NCI-H524 (cell line): ENCODE measurements at regions not wholly inside any gene's neighbourhood (a gene's known extent, or its start where the extent isn't known, plus 50 kb on each side); places are given as distances from the start of the nearest gene placed in this dataset.

Experiments used
- DNase-seq, 2 experiments: peaks; one replicate each; lab custom pipeline; 2025; lab: John Stamatoyannopoulos, UW

GRCh38 chr6:141313986-141314385 lies 818.7 kb upstream of the GJE1 start:
- DNase-seq, result peak; percentile 93 to 99

GRCh38 chr6:141309295-141309694 lies 823.4 kb upstream of the GJE1 start:
- DNase-seq, result peak; percentile 46 to 78

- DNase-seq, result no peak
Observed at GRCh38 chr6:141307309-141307998, 825.3 kb upstream of the GJE1 start.

GRCh38 chr6:141303907-141304306 lies 828.8 kb upstream of the GJE1 start:
- DNase-seq, result no peak

GRCh38 chr6:141301779-141302178 lies 830.9 kb upstream of the GJE1 start:
- no peak for DNase-seq

- peak in 1 of 2 experiments; percentile 15 for DNase-seq
Observed at GRCh38 chr6:141290941-141291721, 841.6 kb upstream of the GJE1 start.

GRCh38 chr6:141288947-141289346 lies 843.8 kb upstream of the GJE1 start:
- DNase-seq, result no peak

- DNase-seq, result no peak
Observed at GRCh38 chr6:141282263-141282662, 850.5 kb upstream of the GJE1 start.

- no peak for DNase-seq
Observed at GRCh38 chr6:141269684-141270083, 863.0 kb upstream of the GJE1 start.

- no peak for DNase-seq
Observed at GRCh38 chr6:141267420-141267819, 865.3 kb upstream of the GJE1 start.

- DNase-seq, result no peak
Observed at GRCh38 chr6:141265756-141266623, 866.7 kb upstream of the GJE1 start.

GRCh38 chr6:141264101-141264500 lies 868.6 kb upstream of the GJE1 start:
- no peak for DNase-seq

GRCh38 chr6:141261672-141262060 lies 871.1 kb upstream of the GJE1 start:
- no peak for DNase-seq

- no peak for DNase-seq
Observed at GRCh38 chr6:141261016-141261671, 871.6 kb upstream of the GJE1 start.

- DNase-seq, result no peak
Observed at GRCh38 chr6:141260627-141261015, 872.1 kb upstream of the GJE1 start.

GRCh38 chr6:141259807-141260206 lies 872.9 kb upstream of the GJE1 start:
- no peak for DNase-seq

GRCh38 chr6:141259091-141259490 lies 873.6 kb upstream of the GJE1 start:
- DNase-seq, result no peak

- DNase-seq, result no peak
Observed at GRCh38 chr6:141258516-141258915, 874.2 kb upstream of the GJE1 start.

GRCh38 chr6:141254336-141254735 lies 878.4 kb upstream of the GJE1 start:
- no peak for DNase-seq

GRCh38 chr6:141252828-141253608 lies 879.7 kb upstream of the GJE1 start:
- no peak for DNase-seq

GRCh38 chr6:141251286-141251685 lies 881.4 kb upstream of the GJE1 start:
- no peak for DNase-seq
